Activated T-helper 2 cell treated with anti-CD3 and anti-CD28 coated beads, Interferon-gamma antibody, Interleukin-2, Interleukin-4, amounts not matched to agents 10 μg/mL and 5 μg/mL and 100 μg/mL, durations not matched to agents 14 hours and 24 hours and 36 hours (primary cell): ENCODE measurements at regions not wholly inside any gene's neighbourhood (a gene's known extent, or its start where the extent isn't known, plus 50 kb on each side); places are given as distances from the start of the nearest gene placed in this dataset.

Experiments
- DNase-seq: peaks from one replicate; pipeline ENCODE4 v3.0.0; 2021; ENCODE audit warnings: low spot score
- H3K27ac Mint-ChIP-seq: one replicate; pipeline ENCODE4 v1.8.0; 2021; ENCODE audit warnings: mixed read lengths
- H3K27me3 Mint-ChIP-seq: one replicate; pipeline ENCODE4 v1.8.0; 2021; ENCODE audit warnings: low read depth, mixed read lengths
- H3K36me3 Mint-ChIP-seq: one replicate; pipeline ENCODE4 v1.8.0; 2021; ENCODE audit warnings: low read depth, mixed read lengths
- H3K4me1 Mint-ChIP-seq: one replicate; pipeline ENCODE4 v1.8.0; 2021; ENCODE audit warnings: low read depth, mixed read lengths
- H3K4me3 Mint-ChIP-seq: one replicate; pipeline ENCODE4 v1.8.0; 2021; ENCODE audit warnings: low read depth, mild to moderate bottlenecking, moderate library complexity, mixed read lengths
- H3K9me3 Mint-ChIP-seq: one replicate; pipeline ENCODE4 v1.8.0; 2021; ENCODE audit warnings: mixed read lengths
- intact Hi-C: fragments of 100-400 bp; cut with micrococcal nuclease; formaldehyde crosslinking; loops from one replicate; pipeline ENCODE4 v1.15.1; 2023

DNA sequence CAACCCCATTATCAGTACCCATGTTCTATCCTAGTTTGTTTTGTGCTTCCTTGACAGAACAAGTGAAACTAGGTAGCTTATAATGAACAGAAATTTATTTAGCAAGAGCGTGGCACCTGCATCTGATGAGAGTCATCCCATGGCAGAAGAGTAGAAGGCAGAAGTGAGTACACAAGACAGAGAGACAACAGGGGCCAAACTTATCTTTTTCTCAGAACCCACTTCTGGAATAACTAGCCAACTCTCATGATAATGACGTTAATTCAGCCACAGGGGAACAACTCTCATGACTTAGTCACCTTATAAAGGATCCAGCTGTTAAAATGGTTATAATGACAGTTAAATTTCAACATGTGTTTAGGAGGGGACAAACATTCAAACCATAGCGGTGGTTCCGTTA lies 644.9 kb downstream of the TECRL start:
- H3K4me3 Mint-ChIP-seq: no peak overlapping the region
- no peaks in the 10 kb centered on the region for H3K27me3 Mint-ChIP-seq
- H3K9me3 Mint-ChIP-seq: peaks cover 30% of the 10 kb centered on the region
- intact Hi-C loops: no loop called here
- H3K4me1 Mint-ChIP-seq: no peaks in the 10 kb centered on the region
- H3K36me3 Mint-ChIP-seq: no peaks in the 10 kb centered on the region
- no peak for DNase-seq
- no peak overlapping the region for H3K27ac Mint-ChIP-seq

DNA sequence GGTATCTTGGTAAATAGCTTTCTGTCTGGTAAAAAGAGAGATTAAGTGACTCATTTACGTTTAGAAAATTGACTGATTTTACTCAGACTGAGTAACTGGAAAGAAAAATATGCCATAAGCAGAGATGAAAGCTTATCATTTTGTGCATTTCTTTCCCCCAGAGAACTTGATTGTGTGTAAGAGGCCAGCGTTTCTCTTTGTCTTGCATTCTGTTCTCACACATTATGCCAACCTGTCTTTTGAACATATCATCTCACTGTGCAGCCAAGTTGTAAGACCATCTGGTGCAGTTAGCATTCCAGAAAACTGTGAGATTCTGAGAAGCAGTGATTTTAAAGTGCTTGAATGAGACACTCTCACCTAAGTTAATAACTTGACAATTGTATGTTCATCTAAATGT lies 651.3 kb downstream of the TECRL start:
- Mint-ChIP-seq H3K9me3 (peaks cover 26% of the 10 kb centered on the region), H3K27ac (no peak overlapping the region), H3K4me1 (no peaks in the 10 kb centered on the region), H3K36me3 (no peaks in the 10 kb centered on the region), H3K27me3 (no peaks in the 10 kb centered on the region), H3K4me3 (no peak overlapping the region)
- intact Hi-C loops: no loop called here
- no peak for DNase-seq

DNA sequence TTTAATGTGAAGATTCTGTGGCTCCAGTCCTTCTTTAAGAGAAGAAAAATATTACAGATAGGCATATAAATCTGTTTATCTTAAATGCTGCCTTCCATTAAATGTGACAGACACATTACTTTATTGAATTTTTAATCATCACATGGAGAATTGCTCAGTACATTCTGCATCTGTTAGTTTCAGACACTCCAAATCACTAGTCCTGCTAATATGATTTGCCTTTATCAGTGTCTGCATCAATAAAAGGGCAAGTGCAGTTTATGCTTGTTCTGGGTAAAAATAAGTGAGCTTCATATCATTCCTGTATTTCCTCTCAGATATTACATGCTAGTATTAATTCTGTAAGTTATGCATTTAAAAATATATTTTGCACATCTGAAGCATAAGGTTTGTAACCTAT lies 666.4 kb downstream of the TECRL start:
- H3K27ac Mint-ChIP-seq: no peak overlapping the region
- H3K4me1 Mint-ChIP-seq: no peaks in the 10 kb centered on the region
- no peaks in the 10 kb centered on the region for H3K27me3 Mint-ChIP-seq
- no peak overlapping the region for H3K4me3 Mint-ChIP-seq
- H3K36me3 Mint-ChIP-seq: no peaks in the 10 kb centered on the region
- intact Hi-C loops: no loop called here
- no peak for DNase-seq
- peaks cover 3% of the 10 kb centered on the region for H3K9me3 Mint-ChIP-seq

DNA sequence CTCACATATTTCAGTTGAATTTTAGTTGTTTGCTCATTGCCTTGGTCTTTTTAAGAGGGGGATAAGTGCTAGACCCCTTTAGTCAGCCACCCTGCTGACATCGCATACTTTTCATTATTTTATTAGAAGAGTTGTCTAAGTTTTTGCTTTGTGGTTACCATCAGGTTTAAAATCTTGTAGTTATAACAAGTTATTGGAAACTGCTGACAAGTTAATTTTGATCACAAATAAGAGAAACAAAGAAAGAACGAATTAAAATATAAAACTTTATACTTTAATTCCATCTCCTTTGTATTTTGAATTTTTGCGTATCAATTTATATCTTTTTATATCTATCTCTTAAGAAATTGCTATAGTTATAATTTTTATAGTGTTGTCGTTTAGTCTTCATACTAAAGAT lies 679.7 kb downstream of the TECRL start:
- Mint-ChIP-seq H3K9me3 (peaks cover 36% of the 10 kb centered on the region), H3K27ac (no peak overlapping the region), H3K4me1 (no peaks in the 10 kb centered on the region), H3K36me3 (no peaks in the 10 kb centered on the region), H3K4me3 (no peak overlapping the region), H3K27me3 (no peaks in the 10 kb centered on the region)
- intact Hi-C loops: no loop called here
- DNase-seq: no peak

DNA sequence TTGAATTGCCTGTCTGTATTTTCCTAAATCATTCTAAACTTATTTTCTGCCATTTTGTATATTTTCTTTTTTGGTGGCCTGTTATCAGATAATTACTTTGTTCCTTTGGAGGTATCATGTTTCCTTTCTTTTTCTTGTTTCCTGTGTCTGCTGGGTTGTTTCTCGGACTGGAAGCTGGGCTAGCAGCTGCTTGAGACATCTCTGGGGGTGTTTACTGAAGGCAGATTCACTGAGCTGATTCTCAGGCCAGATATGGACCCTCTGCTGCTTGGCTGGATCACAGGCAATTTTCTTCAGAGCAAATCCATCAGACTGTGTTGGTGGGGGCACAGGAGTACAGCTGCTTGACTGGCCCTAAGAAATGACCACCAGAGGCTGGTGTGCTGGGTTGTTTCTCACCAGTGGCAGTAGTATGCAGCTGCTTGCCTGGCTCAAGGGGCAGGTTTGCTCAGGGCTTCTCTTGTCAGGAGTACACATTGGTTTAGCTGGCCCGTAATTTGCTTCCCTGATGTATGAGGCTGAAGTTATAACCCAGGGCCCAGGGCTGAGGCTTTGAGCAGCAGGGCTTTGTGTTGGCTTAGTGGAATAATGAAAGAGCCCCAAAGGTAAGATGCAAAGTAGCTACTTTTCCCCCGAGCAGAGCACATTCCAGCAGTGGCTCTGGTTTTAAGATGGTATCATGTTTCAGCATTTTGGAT lies 680.6 kb downstream of the TECRL start:
- H3K4me3 Mint-ChIP-seq: no peak overlapping the region
- H3K27me3 Mint-ChIP-seq: no peaks in the 10 kb centered on the region
- no peak overlapping the region for H3K27ac Mint-ChIP-seq
- H3K9me3 Mint-ChIP-seq: peaks cover 38% of the 10 kb centered on the region
- intact Hi-C loops: no loop called here
- H3K4me1 Mint-ChIP-seq: no peaks in the 10 kb centered on the region
- H3K36me3 Mint-ChIP-seq: no peaks in the 10 kb centered on the region
- no peak for DNase-seq

DNA sequence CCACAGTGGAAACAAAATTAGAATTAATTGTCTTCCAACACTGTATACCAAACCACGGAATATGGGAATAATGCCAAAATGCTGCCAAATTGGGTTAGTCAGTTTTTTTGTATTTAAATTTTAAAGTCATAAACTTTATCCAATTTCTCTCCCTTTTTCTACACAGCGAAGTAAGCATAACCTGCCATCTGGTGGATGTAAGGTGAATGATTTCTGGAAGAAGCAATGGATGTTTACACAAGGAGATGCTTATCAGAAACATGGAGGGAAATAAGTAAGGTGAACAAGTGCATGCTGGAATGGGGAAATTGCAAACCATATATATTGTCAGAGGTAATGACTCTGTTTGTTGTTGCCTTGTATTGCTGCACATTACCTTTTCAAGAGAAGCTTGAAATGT lies 691.9 kb downstream of the TECRL start:
- intact Hi-C loops: no loop called here
- no peaks in the 10 kb centered on the region for H3K27me3 Mint-ChIP-seq
- peaks cover 21% of the 10 kb centered on the region for H3K9me3 Mint-ChIP-seq
- H3K4me1 Mint-ChIP-seq: no peaks in the 10 kb centered on the region
- H3K27ac Mint-ChIP-seq: no peak overlapping the region
- H3K4me3 Mint-ChIP-seq: no peak overlapping the region
- DNase-seq: no peak
- no peaks in the 10 kb centered on the region for H3K36me3 Mint-ChIP-seq

DNA sequence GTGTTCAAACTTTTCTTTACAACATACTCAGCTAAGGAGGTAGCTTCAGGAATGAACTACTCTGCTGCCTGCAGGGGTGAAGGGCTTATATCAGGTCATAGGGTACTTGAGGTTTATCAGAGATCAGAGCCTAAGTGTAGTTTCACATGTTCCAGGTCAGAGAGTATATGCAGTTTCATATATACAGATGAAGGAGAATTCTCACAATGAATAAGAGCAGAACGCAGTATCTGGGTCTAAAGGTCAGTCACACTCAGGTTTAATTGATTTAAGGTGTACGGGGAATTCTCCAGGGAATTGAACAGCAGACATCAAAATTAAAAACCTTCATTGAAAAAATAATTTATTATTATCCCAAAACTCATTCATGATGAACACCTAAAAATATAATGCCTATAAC lies 700.6 kb downstream of the TECRL start:
- Mint-ChIP-seq H3K9me3 (peaks cover 19% of the 10 kb centered on the region), H3K27me3 (no peaks in the 10 kb centered on the region), H3K27ac (no peak overlapping the region), H3K4me1 (no peaks in the 10 kb centered on the region), H3K36me3 (no peaks in the 10 kb centered on the region), H3K4me3 (no peak overlapping the region)
- intact Hi-C loops: no loop called here
- no peak for DNase-seq

DNA sequence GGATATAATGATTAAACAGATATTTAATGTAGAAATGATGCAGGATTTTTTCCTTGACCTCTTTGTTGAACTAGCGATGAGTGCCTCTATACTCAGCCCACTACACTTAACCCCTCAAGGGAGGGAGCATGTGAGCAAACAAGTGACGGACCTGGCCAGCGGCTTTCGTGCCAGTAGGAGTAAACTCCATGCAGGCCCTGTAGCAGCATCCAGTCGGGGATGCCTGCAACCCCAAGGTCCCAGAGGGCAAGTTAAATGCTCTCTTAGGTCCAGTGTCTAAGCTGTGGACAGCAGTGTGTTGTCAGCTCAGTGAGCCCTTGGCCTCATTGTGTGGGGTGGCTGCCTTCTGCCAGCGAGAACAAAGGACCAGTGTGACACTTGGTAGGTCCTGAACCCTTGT lies 708.7 kb downstream of the TECRL start:
- intact Hi-C loops: no loop called here
- no peaks in the 10 kb centered on the region for H3K4me1 Mint-ChIP-seq
- DNase-seq: no peak
- H3K4me3 Mint-ChIP-seq: no peak overlapping the region
- peaks cover 17% of the 10 kb centered on the region for H3K9me3 Mint-ChIP-seq
- no peak overlapping the region for H3K27ac Mint-ChIP-seq
- H3K27me3 Mint-ChIP-seq: no peaks in the 10 kb centered on the region
- H3K36me3 Mint-ChIP-seq: no peaks in the 10 kb centered on the region

DNA sequence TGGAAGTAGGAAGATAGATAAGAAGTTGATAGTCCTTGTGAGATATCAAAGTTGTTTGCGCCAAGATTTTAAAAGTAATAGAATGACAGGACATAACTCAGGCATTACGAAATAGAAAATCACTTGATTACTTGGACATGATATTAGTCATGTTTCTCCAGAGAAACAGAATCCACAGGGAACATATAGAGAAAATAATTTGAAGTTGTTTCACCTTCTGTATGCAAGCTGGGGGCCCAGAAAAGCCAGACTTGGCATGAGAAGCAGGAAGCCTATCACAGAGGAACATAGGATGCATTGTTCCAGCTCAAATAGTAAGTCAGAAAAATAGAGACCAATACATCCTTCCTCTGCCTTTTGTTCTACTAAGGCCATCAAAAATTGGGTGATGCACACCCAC lies 715.9 kb downstream of the TECRL start:
- Mint-ChIP-seq H3K27ac (no peak overlapping the region), H3K27me3 (no peaks in the 10 kb centered on the region), H3K9me3 (peaks cover 25% of the 10 kb centered on the region), H3K36me3 (no peaks in the 10 kb centered on the region), H3K4me1 (no peaks in the 10 kb centered on the region), H3K4me3 (no peak overlapping the region)
- no peak for DNase-seq
- intact Hi-C loops: no loop called here

DNA sequence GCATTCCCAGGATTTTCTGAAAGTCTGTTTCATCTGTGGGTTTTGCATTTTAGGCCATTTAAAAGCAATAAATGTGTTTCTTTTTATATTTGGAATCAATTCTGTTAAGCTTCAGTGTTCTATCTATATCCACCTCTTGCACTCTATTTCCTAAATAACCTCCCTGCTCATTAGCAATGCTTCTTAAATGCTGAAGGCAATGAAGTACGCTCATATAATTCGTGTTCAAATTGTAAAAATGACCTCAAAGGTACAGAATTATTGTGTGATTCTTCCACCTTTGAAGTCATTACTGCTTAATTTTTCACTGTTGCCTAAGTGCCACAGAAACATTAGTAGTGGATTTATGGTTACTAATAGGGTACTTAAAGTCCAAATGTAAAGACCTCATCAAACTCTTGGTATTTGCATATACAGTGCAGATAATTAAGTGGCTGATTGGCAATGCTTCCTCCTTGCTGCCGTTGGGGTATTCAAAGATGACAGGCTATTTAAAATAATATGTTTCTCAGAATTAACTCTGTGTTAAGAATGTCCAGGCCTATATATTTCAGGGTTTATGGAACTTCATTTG lies 730.8 kb downstream of the TECRL start:
- no peak for DNase-seq
- no peaks in the 10 kb centered on the region for H3K27me3 Mint-ChIP-seq
- intact Hi-C loops: no loop called here
- no peak overlapping the region for H3K4me3 Mint-ChIP-seq
- H3K4me1 Mint-ChIP-seq: no peaks in the 10 kb centered on the region
- H3K9me3 Mint-ChIP-seq: peaks cover 24% of the 10 kb centered on the region
- H3K36me3 Mint-ChIP-seq: no peaks in the 10 kb centered on the region
- no peak overlapping the region for H3K27ac Mint-ChIP-seq

DNA sequence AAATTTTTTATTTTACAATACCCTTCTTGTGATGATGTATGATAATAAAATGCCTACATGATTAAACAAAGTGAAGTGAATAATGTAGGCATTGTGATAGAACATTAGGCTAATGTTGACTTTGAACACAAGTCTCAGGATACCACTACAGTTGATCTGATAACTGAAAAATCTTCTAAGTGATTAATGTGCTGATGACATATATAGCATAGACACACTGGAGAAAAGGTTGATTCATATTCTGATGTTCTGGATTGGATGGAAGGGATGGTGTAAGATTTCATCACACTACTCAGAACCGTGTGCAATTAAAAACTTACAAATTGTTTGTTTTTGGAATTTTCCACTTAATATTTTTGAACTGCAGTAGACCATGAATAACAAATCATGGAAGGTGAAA lies 738.5 kb downstream of the TECRL start:
- intact Hi-C loops: no loop called here
- DNase-seq: no peak
- no peak overlapping the region for H3K4me3 Mint-ChIP-seq
- no peaks in the 10 kb centered on the region for H3K4me1 Mint-ChIP-seq
- H3K27ac Mint-ChIP-seq: no peak overlapping the region
- H3K27me3 Mint-ChIP-seq: no peaks in the 10 kb centered on the region
- H3K36me3 Mint-ChIP-seq: no peaks in the 10 kb centered on the region
- peaks cover 44% of the 10 kb centered on the region for H3K9me3 Mint-ChIP-seq

DNA sequence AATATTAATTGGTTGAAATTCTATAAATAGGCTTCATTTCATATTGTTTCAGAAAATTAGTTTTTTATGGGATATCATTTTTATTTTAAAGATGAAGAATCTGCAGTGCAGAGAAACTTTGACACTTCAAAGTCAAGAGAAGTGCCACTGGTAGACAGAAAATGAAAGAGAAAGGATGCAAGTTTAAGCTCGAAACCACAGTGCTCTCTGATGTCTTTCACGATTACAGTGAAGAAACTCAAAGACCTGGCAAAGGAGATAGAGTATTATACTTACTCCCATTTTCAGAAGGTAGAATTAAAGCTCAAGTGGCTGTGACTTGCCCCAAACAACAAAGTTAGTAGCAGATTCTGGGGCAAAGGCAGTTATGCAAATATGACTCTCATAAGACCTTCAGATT lies 745.4 kb downstream of the TECRL start:
- Mint-ChIP-seq H3K27me3 (no peaks in the 10 kb centered on the region), H3K4me3 (no peak overlapping the region), H3K36me3 (no peaks in the 10 kb centered on the region)

DNA sequence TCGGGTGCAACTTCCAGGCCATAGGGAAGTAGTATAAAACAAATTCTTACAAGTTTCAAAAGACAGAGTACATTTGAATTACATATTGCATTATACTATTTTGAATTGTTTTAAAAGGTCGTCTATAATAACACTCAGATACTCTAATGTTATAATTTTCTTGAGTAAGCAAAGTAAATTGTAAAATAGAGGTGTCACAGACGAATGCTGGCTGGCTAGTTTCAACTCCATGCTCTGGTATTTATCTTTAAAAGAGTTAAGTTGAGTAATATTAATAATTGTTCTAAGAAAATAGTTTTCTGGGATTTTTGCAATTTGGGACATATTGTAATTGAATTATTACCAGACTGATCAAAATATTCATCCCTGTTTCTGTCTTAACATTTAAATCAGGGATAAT lies 764.9 kb downstream of the TECRL start:
- H3K4me3 Mint-ChIP-seq: no peak overlapping the region
- H3K9me3 Mint-ChIP-seq: peaks cover 3% of the 10 kb centered on the region
- H3K27ac Mint-ChIP-seq: no peak overlapping the region
- H3K36me3 Mint-ChIP-seq: no peaks in the 10 kb centered on the region
- no peaks in the 10 kb centered on the region for H3K4me1 Mint-ChIP-seq
- intact Hi-C loops: no loop called here
- no peaks in the 10 kb centered on the region for H3K27me3 Mint-ChIP-seq
- DNase-seq: no peak

More for the DNA sequence above, 745.4 kb downstream of the TECRL start:
- H3K27ac Mint-ChIP-seq: no peak overlapping the region
- no peak for DNase-seq
- H3K9me3 Mint-ChIP-seq: peaks cover 27% of the 10 kb centered on the region
- H3K4me1 Mint-ChIP-seq: no peaks in the 10 kb centered on the region
- intact Hi-C loops: no loop called here

DNA sequence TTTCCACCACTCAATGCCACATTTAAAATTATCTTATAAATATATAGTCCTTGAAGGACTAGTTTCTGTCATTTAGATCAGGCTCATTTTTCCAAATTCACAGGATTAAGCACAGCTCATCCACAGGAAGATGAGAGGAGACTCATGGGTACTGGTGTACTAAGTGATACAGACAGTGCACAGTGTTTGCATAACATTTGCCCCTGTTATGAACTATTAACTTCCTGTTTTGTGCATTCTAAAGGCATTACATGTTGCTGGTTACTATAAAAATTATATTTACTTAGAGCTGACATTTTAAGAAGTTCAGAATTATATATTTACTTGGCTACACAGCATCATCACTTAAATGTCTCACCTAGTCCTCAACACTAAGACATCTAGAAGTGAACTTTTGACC lies 772.0 kb downstream of the TECRL start:
- H3K9me3 Mint-ChIP-seq: peaks cover 26% of the 10 kb centered on the region
- no peaks in the 10 kb centered on the region for H3K36me3 Mint-ChIP-seq
- intact Hi-C loops: no loop called here
- no peak overlapping the region for H3K27ac Mint-ChIP-seq
- no peak overlapping the region for H3K4me3 Mint-ChIP-seq
- no peak for DNase-seq
- H3K4me1 Mint-ChIP-seq: no peaks in the 10 kb centered on the region
- H3K27me3 Mint-ChIP-seq: no peaks in the 10 kb centered on the region
